Spleen (tissue), 7 donors: ENCODE measurements at regions not wholly inside any gene's neighbourhood (a gene's known extent, or its start where the extent isn't known, plus 50 kb on each side); places are given as distances from the start of the nearest gene placed in this dataset.

Experiments used
- CTCF ChIP-seq, 11 experiments: fragments of 200-600 bp in 7 of 11; fragments of 450-650 bp in 4 of 11; sonication (generic) in 4 of 11; IDR thresholded peaks in 8 of 11; conservative IDR thresholded peaks in 3 of 11; 1 replicate in 7 of 11; 2 replicates in 4 of 11; pipeline versions ENCODE4 v1.4.0 to v1.8.0; 2016 to 2021; ENCODE audit warnings: antibody characterized with exemption in 11 of 11, inconsistent platforms in 4 of 11, mild to moderate bottlenecking in 1 of 11
- POLR2A ChIP-seq, 3 donors: fragments of 450-650 bp; IDR thresholded peaks; one replicate each; pipeline ENCODE4 v1.5.1; 2017; ENCODE audit warnings: antibody characterized with exemption in 3 of 3, mild to moderate bottlenecking in 1 of 3
- POLR2AphosphoS5 ChIP-seq, 3 donors: sonication (generic); formaldehyde crosslinking; IDR thresholded peaks; one replicate each; pipeline ENCODE4 v1.5.1; 2017; ENCODE audit warnings: antibody characterized with exemption in 3 of 3
- donor health status: DM: no; HTN: no; CAD: no; lungs with moderate emphysema.
- donor health status: DM: no; HTN: no; CAD: no.
- donor health status: DM: no; HTN: no; CAD: no.

- TF ChIP-seq POLR2A (IDR thresholded peaks at IDR 0.05): no peak
- no peak for TF ChIP-seq CTCF (IDR thresholded peaks at IDR 0.05 in 8 of 11, conservative IDR thresholded peaks at IDR 0.05 in 3 of 11)
- TF ChIP-seq POLR2AphosphoS5 (IDR thresholded peaks at IDR 0.05): no peak
These were observed 688.5 kb downstream of the RAPGEF2 start for GRCh38 chr4:159791334-159791733.
